T-helper 2 cell treated with Interferon-gamma antibody and Interleukin-4, amounts not matched to agents 5 μg/mL and 100 μg/mL, for 36 hours (primary cell): ENCODE measurements at regions not wholly inside any gene's neighbourhood (a gene's known extent, or its start where the extent isn't known, plus 50 kb on each side); places are given as distances from the start of the nearest gene placed in this dataset.

ENCODE experiments used
- DNase-seq: peaks from one replicate; pipeline ENCODE4 v3.0.0; 2021; ENCODE audit warnings: low spot score
- H3K27ac Mint-ChIP-seq: one replicate; pipeline ENCODE4 v1.8.0; 2021; ENCODE audit warnings: mild to moderate bottlenecking, mixed read lengths
- H3K27me3 Mint-ChIP-seq: one replicate; pipeline ENCODE4 v1.8.0; 2021; ENCODE audit warnings: low read depth, mixed read lengths
- H3K36me3 Mint-ChIP-seq: one replicate; pipeline ENCODE4 v1.8.0; 2021; ENCODE audit warnings: low read depth, mixed read lengths
- H3K4me1 Mint-ChIP-seq: one replicate; pipeline ENCODE4 v1.8.0; 2021; ENCODE audit warnings: low read depth, mixed read lengths
- H3K4me3 Mint-ChIP-seq: one replicate; pipeline ENCODE4 v1.8.0; 2022; ENCODE audit warnings: mild to moderate bottlenecking, moderate library complexity, mixed read lengths
- H3K9me3 Mint-ChIP-seq: one replicate; pipeline ENCODE4 v1.8.0; 2021; ENCODE audit warnings: mixed read lengths

- no peak overlapping the region for H3K27ac Mint-ChIP-seq
- no peak for DNase-seq
- H3K27me3 Mint-ChIP-seq: no peaks in the 10 kb centered on the region
- no peak overlapping the region for H3K4me3 Mint-ChIP-seq
- H3K36me3 Mint-ChIP-seq: no peaks in the 10 kb centered on the region
- H3K4me1 Mint-ChIP-seq: no peaks in the 10 kb centered on the region
- H3K9me3 Mint-ChIP-seq: peaks cover 4% of the 10 kb centered on the region
These were observed 507.4 kb upstream of the TBX3 start for GRCh38 chr12:115191342-115191741.

GRCh38 chr12:115190010-115190770, 506.2 kb upstream of the TBX3 start:
- Mint-ChIP-seq H3K4me3 (no peak overlapping the region), H3K36me3 (no peaks in the 10 kb centered on the region), H3K27me3 (no peaks in the 10 kb centered on the region), H3K27ac (no peak overlapping the region), H3K9me3 (peaks cover 7% of the 10 kb centered on the region), H3K4me1 (no peaks in the 10 kb centered on the region)
- DNase-seq: no peak

GRCh38 chr12:115185506-115185905, 501.5 kb upstream of the TBX3 start:
- Mint-ChIP-seq H3K27ac (no peak overlapping the region), H3K4me3 (no peak overlapping the region), H3K9me3 (peaks cover 6% of the 10 kb centered on the region), H3K4me1 (no peaks in the 10 kb centered on the region), H3K27me3 (no peaks in the 10 kb centered on the region), H3K36me3 (no peaks in the 10 kb centered on the region)
- DNase-seq: no peak

DNA sequence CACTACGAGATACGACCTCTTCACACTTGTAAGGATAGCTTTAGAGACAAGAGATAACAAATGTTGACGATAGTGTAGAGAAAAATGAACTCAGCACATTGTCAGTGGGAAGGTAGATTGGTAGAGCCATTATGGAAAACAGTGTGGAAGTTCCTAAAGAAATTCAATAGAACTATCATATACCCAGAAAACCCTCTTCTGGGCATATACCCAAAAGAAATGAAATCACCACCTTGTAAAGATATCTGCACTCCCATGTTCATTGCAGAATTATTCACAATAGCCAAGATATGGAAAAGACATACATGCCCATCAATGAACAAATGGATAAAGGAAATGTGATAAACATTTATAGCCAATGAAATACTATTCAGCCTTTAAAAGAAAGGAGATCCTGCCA, 499.8 kb upstream of the TBX3 start:
- Mint-ChIP-seq H3K36me3 (no peaks in the 10 kb centered on the region), H3K4me1 (no peaks in the 10 kb centered on the region), H3K27ac (no peak overlapping the region), H3K4me3 (no peak overlapping the region), H3K9me3 (peaks cover 6% of the 10 kb centered on the region), H3K27me3 (no peaks in the 10 kb centered on the region)
- no peak for DNase-seq

DNA sequence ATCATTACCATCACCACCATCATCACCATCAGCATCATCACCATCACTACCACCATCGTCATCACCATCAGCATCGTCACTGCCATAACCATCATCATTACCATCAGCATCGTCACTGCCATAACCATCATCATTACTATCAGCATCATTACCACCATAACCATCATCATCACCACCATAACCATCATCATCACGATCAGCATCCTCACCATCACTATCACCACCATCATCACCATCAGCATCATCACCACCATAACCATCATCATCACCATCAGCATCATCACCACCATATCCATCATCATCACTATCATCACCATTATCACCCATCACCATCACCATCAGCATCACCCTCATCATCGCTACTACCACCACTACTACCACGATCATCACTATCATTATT, 493.9 kb upstream of the TBX3 start:
- H3K9me3 Mint-ChIP-seq: no peaks in the 10 kb centered on the region
- H3K4me1 Mint-ChIP-seq: no peaks in the 10 kb centered on the region
- H3K4me3 Mint-ChIP-seq: no peak overlapping the region
- H3K36me3 Mint-ChIP-seq: no peaks in the 10 kb centered on the region
- H3K27ac Mint-ChIP-seq: no peak overlapping the region
- no peaks in the 10 kb centered on the region for H3K27me3 Mint-ChIP-seq
- no peak for DNase-seq

DNA sequence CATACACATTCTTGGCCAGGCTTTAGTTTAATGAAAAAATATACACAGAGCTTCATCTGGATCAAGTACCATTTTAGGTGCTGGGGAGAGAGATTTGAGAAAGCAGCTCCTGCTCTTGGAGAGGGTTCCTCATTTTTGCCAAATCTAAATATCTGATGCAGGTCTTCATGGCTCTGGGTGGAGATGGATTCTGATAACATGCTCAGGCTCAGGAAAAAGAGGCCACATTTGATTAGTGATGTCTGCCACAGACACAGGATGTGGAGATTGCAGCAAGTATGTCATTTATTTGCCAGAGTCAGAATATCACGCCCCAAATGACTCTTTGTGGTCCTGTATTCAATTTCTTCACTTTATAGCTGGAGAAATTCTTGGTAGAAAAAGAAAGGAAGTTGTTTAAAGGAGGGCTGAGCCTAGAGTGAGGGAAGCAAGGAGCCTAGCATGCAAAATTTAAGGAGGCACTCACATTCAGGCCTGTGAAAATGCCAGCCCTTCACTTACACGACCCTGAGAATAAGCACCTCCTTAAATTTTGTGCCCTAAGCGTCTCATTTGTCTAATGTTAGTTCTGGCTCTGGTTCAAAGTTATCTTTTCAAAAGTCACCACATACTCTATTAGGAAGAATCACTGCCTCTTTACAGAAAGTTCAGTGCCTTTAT, 492.9 kb upstream of the TBX3 start:
- Mint-ChIP-seq H3K27ac (no peak overlapping the region), H3K27me3 (no peaks in the 10 kb centered on the region), H3K36me3 (no peaks in the 10 kb centered on the region), H3K4me3 (no peak overlapping the region), H3K9me3 (no peaks in the 10 kb centered on the region), H3K4me1 (no peaks in the 10 kb centered on the region)
- DNase-seq: no peak

DNA sequence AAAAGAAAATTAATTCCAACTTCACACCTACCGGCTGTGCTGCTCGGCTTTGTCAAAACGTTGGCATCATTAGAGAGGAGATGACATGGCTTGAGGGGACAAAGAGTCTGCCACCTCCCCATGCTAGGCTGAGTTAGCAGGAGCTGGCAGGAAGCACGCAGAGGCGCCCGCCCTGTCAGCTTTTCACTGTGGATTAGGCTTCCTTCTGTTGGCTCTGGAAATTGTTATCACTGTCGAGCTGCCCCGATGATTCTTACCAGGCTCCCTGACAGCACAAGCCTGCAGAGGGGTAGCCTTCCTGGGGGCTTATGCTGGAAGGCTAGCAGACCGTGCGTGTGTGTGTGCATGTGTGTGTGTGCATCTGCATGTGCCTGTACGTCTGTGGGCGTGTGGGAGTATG, 490.9 kb upstream of the TBX3 start:
- DNase-seq: no peak

GRCh38 chr12:115172521-115172920, 488.5 kb upstream of the TBX3 start:
- H3K4me1 Mint-ChIP-seq: no peaks in the 10 kb centered on the region
- no peak for DNase-seq
- H3K27me3 Mint-ChIP-seq: no peaks in the 10 kb centered on the region
- H3K36me3 Mint-ChIP-seq: no peaks in the 10 kb centered on the region
- H3K9me3 Mint-ChIP-seq: peaks cover 11% of the 10 kb centered on the region
- no peak overlapping the region for H3K27ac Mint-ChIP-seq
- H3K4me3 Mint-ChIP-seq: no peak overlapping the region

More for the DNA sequence above, 490.9 kb upstream of the TBX3 start:
- Mint-ChIP-seq H3K9me3 (no peaks in the 10 kb centered on the region), H3K27me3 (no peaks in the 10 kb centered on the region), H3K4me3 (no peak overlapping the region), H3K4me1 (no peaks in the 10 kb centered on the region), H3K36me3 (no peaks in the 10 kb centered on the region), H3K27ac (no peak overlapping the region)

DNA sequence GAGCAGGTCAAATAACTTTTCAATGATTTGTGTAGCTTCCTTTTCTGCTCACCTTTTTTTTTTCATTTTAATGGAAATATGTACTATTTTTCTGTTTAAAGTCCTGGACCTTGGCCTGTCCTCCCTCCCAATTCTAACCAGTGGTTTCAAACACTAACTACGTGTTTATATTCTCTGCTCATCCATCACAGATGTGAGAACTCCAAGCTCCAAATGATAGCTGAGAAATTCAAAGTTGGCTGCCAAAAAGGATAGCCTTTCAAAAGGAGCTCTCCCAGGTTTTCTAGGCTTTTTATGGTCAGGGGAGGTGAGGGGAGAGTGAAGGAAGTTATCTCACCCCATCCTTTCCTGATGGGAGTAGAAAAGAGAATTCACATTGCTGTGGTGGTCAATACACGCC, 486.0 kb upstream of the TBX3 start:
- no peaks in the 10 kb centered on the region for H3K4me1 Mint-ChIP-seq
- no peak overlapping the region for H3K4me3 Mint-ChIP-seq
- no peaks in the 10 kb centered on the region for H3K36me3 Mint-ChIP-seq
- DNase-seq: no peak
- peaks cover 16% of the 10 kb centered on the region for H3K9me3 Mint-ChIP-seq
- no peak overlapping the region for H3K27ac Mint-ChIP-seq
- H3K27me3 Mint-ChIP-seq: no peaks in the 10 kb centered on the region

GRCh38 chr12:115166698-115167315, 482.8 kb upstream of the TBX3 start:
- Mint-ChIP-seq H3K9me3 (peaks cover 16% of the 10 kb centered on the region), H3K27ac (no peak overlapping the region), H3K4me3 (no peak overlapping the region), H3K27me3 (no peaks in the 10 kb centered on the region), H3K36me3 (no peaks in the 10 kb centered on the region), H3K4me1 (no peaks in the 10 kb centered on the region)
- no peak for DNase-seq

- DNase-seq: no peak
- Mint-ChIP-seq H3K27ac (no peak overlapping the region), H3K9me3 (peaks cover 12% of the 10 kb centered on the region), H3K4me3 (no peak overlapping the region), H3K36me3 (no peaks in the 10 kb centered on the region), H3K4me1 (no peaks in the 10 kb centered on the region), H3K27me3 (no peaks in the 10 kb centered on the region)
These were observed 479.7 kb upstream of the TBX3 start for GRCh38 chr12:115163710-115164109.

DNA sequence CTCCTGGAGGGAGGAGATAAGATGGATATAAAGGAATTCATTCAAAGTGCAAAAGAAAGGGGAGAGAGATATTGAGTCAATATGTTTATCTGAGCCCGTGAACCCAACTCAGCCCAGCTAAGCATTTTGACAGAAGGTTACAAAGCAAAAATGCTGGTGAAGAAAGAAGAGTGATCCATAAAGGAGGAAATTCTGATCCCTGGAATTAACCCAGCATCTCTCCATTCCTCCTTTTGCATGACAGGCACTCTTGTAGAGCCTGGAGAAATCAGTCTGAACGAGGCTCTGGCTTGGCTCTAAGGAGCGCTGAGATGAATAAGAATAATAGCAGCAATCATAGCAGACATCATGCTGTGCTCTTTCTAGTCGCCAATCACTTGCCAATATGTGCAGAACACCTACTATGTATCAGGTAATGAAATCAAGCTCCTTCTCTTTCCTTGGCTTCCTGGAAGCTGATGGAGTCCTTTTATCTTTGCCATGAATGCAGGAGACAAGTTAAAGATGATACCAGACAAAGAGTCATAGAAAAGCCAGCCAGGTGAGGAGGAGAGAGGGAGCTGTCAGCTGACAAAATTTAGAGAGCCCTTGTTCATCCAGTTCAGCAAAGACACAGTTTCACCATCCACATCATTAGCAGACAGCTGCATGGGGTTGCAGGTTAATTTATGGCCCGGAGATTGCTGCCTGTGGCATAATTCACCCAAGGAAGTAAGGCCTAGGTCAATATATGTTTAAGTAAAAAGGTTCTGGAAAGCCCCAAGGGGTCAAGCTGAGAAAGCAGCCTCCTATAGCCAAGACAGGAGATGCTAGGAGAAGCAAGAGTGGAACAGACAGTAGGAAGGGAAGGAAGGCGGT, 476.5 kb upstream of the TBX3 start:
- Mint-ChIP-seq H3K4me1 (no peaks in the 10 kb centered on the region), H3K27me3 (no peaks in the 10 kb centered on the region), H3K9me3 (no peaks in the 10 kb centered on the region), H3K27ac (no peak overlapping the region), H3K36me3 (no peaks in the 10 kb centered on the region), H3K4me3 (no peak overlapping the region)
- no peak for DNase-seq

DNA sequence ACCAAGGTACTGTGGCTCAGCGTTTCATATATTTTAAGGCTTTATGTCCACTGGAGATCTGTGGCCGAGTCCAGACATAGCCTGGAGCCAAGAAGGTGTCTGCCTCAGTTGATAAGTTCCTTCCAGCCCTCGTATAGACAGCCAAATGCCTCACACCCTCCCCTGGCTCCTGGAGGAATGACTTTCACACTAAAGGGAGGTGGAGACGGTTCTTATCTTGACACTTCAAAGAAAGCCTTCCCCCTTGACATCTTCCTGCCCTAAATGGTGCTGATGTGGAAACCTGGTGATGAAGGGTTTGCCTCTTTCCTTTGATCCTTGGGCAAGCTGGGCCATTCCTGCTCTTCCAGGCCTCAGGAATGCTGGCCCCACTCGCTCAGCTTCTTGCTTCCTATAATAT, 474.8 kb upstream of the TBX3 start:
- no peak overlapping the region for H3K4me3 Mint-ChIP-seq
- no peaks in the 10 kb centered on the region for H3K27me3 Mint-ChIP-seq
- peaks cover 9% of the 10 kb centered on the region for H3K9me3 Mint-ChIP-seq
- H3K36me3 Mint-ChIP-seq: no peaks in the 10 kb centered on the region
- no peaks in the 10 kb centered on the region for H3K4me1 Mint-ChIP-seq
- no peak overlapping the region for H3K27ac Mint-ChIP-seq
- no peak for DNase-seq
